Sigmoid colon (tissue), 6 donors: ENCODE measurements at regions not wholly inside any gene's neighbourhood (a gene's known extent, or its start where the extent isn't known, plus 50 kb on each side); places are given as distances from the start of the nearest gene placed in this dataset.

Experiments used
- DNase-seq: peaks from one replicate; pipeline ENCODE4 v3.0.0-alpha.2; 2019
- H3K27ac ChIP-seq, 4 donors: fragments of 200-600 bp; sonication (generic); one replicate each; pipeline ENCODE4 v1.5.1; 2016 to 2019; ENCODE audit warnings: mild to moderate bottlenecking in 1 of 4
- H3K27me3 ChIP-seq, 3 donors: fragments of 200-600 bp; sonication (generic); one replicate each; pipeline ENCODE4 v1.5.1; 2019; ENCODE audit warnings: mild to moderate bottlenecking in 1 of 3
- H3K36me3 ChIP-seq, 4 donors: fragments of 200-600 bp; sonication (generic); one replicate each; pipeline ENCODE4 v1.5.1; 2016 to 2019
- H3K4me1 ChIP-seq, 4 donors: fragments of 200-600 bp; sonication (generic); one replicate each; pipeline ENCODE4 v1.5.1; 2017 to 2019
- H3K4me3 ChIP-seq, 4 donors: fragments of 200-600 bp; sonication (generic); one replicate each; pipeline ENCODE4 v1.5.1; 2017 to 2019; ENCODE audit warnings: mild to moderate bottlenecking in 2 of 4, moderate library complexity in 1 of 4
- H3K9me3 ChIP-seq, 4 donors: fragments of 200-600 bp in 3 of 4; sonication (generic) in 3 of 4; one replicate each; pipeline versions ENCODE4 v1.5.1 to v1.6.1; 2013 to 2019
- EP300 ChIP-seq, 4 donors: sonication (generic); formaldehyde crosslinking; IDR thresholded peaks; one replicate each; pipeline ENCODE4 v1.6.1; 2017; ENCODE audit warnings: antibody characterized with exemption in 4 of 4
- POLR2A ChIP-seq, 2 donors: fragments of 450-650 bp; IDR thresholded peaks; one replicate each; pipeline ENCODE4 v1.6.1; 2016; ENCODE audit warnings: antibody characterized with exemption in 2 of 2, mild to moderate bottlenecking in 2 of 2, moderate library complexity in 2 of 2
- POLR2AphosphoS5 ChIP-seq, 4 donors: sonication (generic); formaldehyde crosslinking; IDR thresholded peaks; one replicate each; pipeline ENCODE4 v1.6.1; 2017; ENCODE audit warnings: antibody characterized with exemption in 4 of 4
- WGBS, 2 donors: extraction: QIAGEN DNeasy Blood & Tissue Kit; methylation state at CpG; one replicate each; pipeline ENCODE4 v1.1.7; 2013; 5-methylcytosine and 5-hydroxymethylcytosine counted together
- intact Hi-C: fragments of 100-400 bp; cut with DNase I; formaldehyde crosslinking; loops from one replicate; pipeline ENCODE4 v1.15.1; 2023
- TF ChIP-seq, protein P1 (sequence below), 4 experiments: fragments of 450-650 bp in 3 of 4; fragments of 200-600 bp in 1 of 4; IDR thresholded peaks; one replicate each; pipeline ENCODE4 v1.5.1; 2016 to 2019; ENCODE audit warnings: antibody characterized with exemption in 4 of 4, mild to moderate bottlenecking in 3 of 4, moderate library complexity in 2 of 4
- donor health status: healthy with polysubstance abuse.
- donor health status: healthy.

DNA sequence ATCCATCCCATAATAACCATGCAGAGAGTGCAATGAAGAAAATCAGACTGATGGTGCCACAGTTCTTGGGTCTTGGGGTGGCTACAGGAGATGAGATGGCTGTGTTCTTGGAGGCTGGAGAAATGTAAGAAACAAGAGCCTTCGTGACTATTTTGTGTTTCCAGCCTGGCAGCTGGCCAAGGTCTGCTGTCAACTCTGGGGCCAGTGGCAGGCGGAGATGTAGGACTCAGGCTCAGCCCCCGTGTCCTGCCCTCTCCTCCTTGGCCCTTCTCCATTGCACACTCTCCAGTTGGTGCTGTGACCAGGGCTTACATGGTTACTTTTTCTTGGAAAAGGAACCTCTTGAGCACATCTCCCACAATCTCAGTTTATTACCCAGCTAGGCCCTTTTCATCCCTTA, 235.4 kb downstream of the DMRT2 start:
- Histone ChIP-seq H3K27ac (no peak overlapping the region), H3K4me3 (no peak overlapping the region), H3K9me3 (no peaks in the 10 kb centered on the region), H3K36me3 (no peaks in the 10 kb centered on the region), H3K4me1 (no peaks in the 10 kb centered on the region), H3K27me3 (no peaks in the 10 kb centered on the region)
- WGBS, 2 donors, result 63 to 73% methylated on average over 3 of the region's 3 CpGs
- no peak for TF ChIP-seq POLR2AphosphoS5 (IDR thresholded peaks at IDR 0.05)
- TF ChIP-seq POLR2A (IDR thresholded peaks at IDR 0.05), result no peak
- TF ChIP-seq EP300 (IDR thresholded peaks at IDR 0.05), result no peak
- TF ChIP-seq, protein P1, sequence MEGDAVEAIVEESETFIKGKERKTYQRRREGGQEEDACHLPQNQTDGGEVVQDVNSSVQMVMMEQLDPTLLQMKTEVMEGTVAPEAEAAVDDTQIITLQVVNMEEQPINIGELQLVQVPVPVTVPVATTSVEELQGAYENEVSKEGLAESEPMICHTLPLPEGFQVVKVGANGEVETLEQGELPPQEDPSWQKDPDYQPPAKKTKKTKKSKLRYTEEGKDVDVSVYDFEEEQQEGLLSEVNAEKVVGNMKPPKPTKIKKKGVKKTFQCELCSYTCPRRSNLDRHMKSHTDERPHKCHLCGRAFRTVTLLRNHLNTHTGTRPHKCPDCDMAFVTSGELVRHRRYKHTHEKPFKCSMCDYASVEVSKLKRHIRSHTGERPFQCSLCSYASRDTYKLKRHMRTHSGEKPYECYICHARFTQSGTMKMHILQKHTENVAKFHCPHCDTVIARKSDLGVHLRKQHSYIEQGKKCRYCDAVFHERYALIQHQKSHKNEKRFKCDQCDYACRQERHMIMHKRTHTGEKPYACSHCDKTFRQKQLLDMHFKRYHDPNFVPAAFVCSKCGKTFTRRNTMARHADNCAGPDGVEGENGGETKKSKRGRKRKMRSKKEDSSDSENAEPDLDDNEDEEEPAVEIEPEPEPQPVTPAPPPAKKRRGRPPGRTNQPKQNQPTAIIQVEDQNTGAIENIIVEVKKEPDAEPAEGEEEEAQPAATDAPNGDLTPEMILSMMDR (IDR thresholded peaks at IDR 0.05), result no peak
- no peak for DNase-seq
- intact Hi-C loops, result no loop called here

DNA sequence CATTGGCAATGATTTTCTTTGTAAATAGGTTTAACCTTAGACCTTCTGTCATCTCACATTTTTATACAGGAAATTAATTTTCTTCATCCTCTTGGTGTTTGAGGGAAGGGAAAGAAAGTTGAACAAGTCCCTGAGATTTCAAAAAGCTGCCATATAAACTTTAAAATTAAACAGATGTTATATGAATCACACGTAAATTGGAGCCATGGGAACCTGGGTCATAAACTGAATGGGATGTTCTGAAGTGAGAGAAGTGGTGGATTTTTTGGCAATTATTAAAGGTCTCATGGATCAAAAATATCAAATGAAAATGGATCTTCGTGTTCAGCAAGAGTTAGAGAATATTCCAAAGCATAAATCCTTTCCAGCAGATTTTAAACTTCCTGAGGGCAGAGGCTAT, 242.2 kb downstream of the DMRT2 start:
- Histone ChIP-seq H3K4me1 (no peaks in the 10 kb centered on the region), H3K9me3 (no peaks in the 10 kb centered on the region), H3K36me3 (no peaks in the 10 kb centered on the region), H3K27me3 (no peaks in the 10 kb centered on the region), H3K4me3 (no peak overlapping the region), H3K27ac (no peak overlapping the region)
- DNase-seq, result no peak
- 57% methylated on average over 2 of the region's 2 CpGs for WGBS, 2 donors
- intact Hi-C loops, result no loop called here
- TF ChIP-seq EP300 (IDR thresholded peaks at IDR 0.05) (no peak), POLR2A (IDR thresholded peaks at IDR 0.05) (no peak), POLR2AphosphoS5 (IDR thresholded peaks at IDR 0.05) (no peak)
- TF ChIP-seq, protein P1 (IDR thresholded peaks at IDR 0.05), result no peak

DNA sequence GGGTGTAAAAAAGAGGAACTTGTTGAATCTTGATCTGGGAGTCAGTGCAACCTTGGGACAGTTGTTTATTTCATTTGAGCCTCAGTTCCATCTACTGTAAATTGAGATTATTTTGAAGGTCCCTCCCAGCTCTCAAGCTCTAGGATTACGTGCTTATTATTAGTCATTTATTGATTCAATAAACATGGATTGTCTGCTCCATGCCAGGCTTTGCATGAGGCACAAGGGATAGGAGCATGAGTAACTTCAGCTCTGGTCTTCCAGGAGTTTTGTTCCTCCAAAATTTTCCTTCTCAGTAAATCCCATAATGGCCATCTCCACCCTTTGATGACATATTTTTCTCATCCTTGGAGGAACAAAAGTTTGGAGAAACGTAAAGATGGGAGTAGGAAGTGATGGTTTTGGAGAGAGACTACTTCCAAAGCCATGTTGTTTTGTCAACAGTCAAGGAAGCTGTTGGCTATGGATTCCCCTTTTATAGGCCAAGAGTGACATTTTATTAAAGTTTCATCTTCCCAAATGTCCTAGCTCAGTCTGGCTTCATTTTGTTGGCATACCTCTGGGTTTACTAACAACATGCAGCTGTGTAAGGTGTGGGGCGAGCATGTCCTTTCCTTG, 244.6 kb downstream of the DMRT2 start:
- no peaks in the 10 kb centered on the region for H3K36me3 ChIP-seq
- intact Hi-C loops, result no loop called here

DNA sequence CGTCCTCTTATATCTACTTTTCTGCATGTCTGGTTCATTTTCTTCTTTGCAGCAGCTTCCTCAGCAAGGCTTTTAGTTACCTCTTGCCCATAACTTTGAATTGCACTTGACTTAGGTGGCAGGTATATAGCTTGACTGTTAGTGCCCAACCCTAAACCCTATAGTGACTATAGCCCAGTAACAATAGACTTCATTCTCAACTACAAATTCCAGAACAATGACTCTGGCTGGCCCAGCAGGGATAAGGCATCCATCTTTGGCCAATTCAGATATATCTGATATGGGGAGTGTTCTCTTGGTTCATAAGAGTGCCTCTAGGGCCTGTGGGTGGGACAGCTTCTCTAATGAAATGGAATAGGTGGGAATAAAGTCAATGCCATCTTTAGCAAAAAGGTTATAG, 246.2 kb downstream of the DMRT2 start:
- TF ChIP-seq POLR2AphosphoS5 (IDR thresholded peaks at IDR 0.05) (no peak), EP300 (IDR thresholded peaks at IDR 0.05) (no peak), POLR2A (IDR thresholded peaks at IDR 0.05) (no peak)
- TF ChIP-seq, protein P1 (IDR thresholded peaks at IDR 0.05), result no peak
- H3K27me3 ChIP-seq, result no peaks in the 10 kb centered on the region
- H3K27ac ChIP-seq, result no peak overlapping the region
- WGBS, 2 donors, result 80 to 91% methylated on average over 1 of the region's 1 CpG
- no peaks in the 10 kb centered on the region for H3K36me3 ChIP-seq
- H3K4me3 ChIP-seq, result no peak overlapping the region
- no peaks in the 10 kb centered on the region for H3K9me3 ChIP-seq
- no peak for DNase-seq
- H3K4me1 ChIP-seq, result no peaks in the 10 kb centered on the region
- intact Hi-C loops, result no loop called here

More for the DNA sequence above, 244.6 kb downstream of the DMRT2 start:
- H3K27me3 ChIP-seq, result no peaks in the 10 kb centered on the region
- no peaks in the 10 kb centered on the region for H3K4me1 ChIP-seq
- DNase-seq, result no peak
- TF ChIP-seq POLR2A (IDR thresholded peaks at IDR 0.05), result no peak
- TF ChIP-seq POLR2AphosphoS5 (IDR thresholded peaks at IDR 0.05), result no peak
- no peak for TF ChIP-seq EP300 (IDR thresholded peaks at IDR 0.05)
- TF ChIP-seq, protein P1 (IDR thresholded peaks at IDR 0.05), result no peak
- H3K9me3 ChIP-seq, result no peaks in the 10 kb centered on the region
- 65% methylated on average over 3 of the region's 3 CpGs for WGBS, 2 donors
- no peak overlapping the region for H3K4me3 ChIP-seq
- H3K27ac ChIP-seq, result no peak overlapping the region

GRCh38 chr9:1298046-1298445, 247.9 kb downstream of the DMRT2 start:
- TF ChIP-seq POLR2A (IDR thresholded peaks at IDR 0.05) (no peak), EP300 (IDR thresholded peaks at IDR 0.05) (no peak)
- TF ChIP-seq, protein P1 (IDR thresholded peaks at IDR 0.05), result no peak
- no peaks in the 10 kb centered on the region for H3K4me1 ChIP-seq
- WGBS, 2 donors, result 37 to 40% methylated on average over 2 of the region's 2 CpGs
- no peaks in the 10 kb centered on the region for H3K36me3 ChIP-seq
- intact Hi-C loops, result no loop called here
- no peak overlapping the region for H3K4me3 ChIP-seq
- no peaks in the 10 kb centered on the region for H3K27me3 ChIP-seq
- no peak overlapping the region for H3K27ac ChIP-seq
- no peaks in the 10 kb centered on the region for H3K9me3 ChIP-seq
- DNase-seq, result no peak
